ENCODE measurements at regions not wholly inside any gene's neighbourhood (a gene's known extent, or its start where the extent isn't known, plus 50 kb on each side); places are given as distances from the start of the nearest gene placed in this dataset.

- DNase-seq = no peak
These were observed 184.8 kb upstream of the CD180 start for GRCh38 chr5:67381236-67381880.

GRCh38 chr5:67380431-67380830, 183.8 kb upstream of the CD180 start:
- DNase-seq = no peak

- no peak for DNase-seq
These were observed 183.2 kb upstream of the CD180 start for GRCh38 chr5:67379753-67380152.

- DNase-seq = no peak
These were observed 181.7 kb upstream of the CD180 start for GRCh38 chr5:67378256-67378655.

- no peak for DNase-seq
These were observed 181.0 kb upstream of the CD180 start for GRCh38 chr5:67377631-67378030.

- DNase-seq = no peak
These were observed 179.0 kb upstream of the CD180 start for GRCh38 chr5:67375606-67376005.

GRCh38 chr5:67374378-67374777, 177.8 kb upstream of the CD180 start:
- no peak for DNase-seq

GRCh38 chr5:67373518-67373917, 176.9 kb upstream of the CD180 start:
- DNase-seq = no peak

GRCh38 chr5:67372887-67373286, 176.3 kb upstream of the CD180 start:
- DNase-seq = no peak

GRCh38 chr5:67371924-67372323, 175.3 kb upstream of the CD180 start:
- no peak for DNase-seq

- DNase-seq = no peak
These were observed 170.2 kb upstream of the CD180 start for GRCh38 chr5:67366691-67367395.

GRCh38 chr5:67366276-67366675, 169.7 kb upstream of the CD180 start:
- DNase-seq = no peak

GRCh38 chr5:67364381-67364970, 167.9 kb upstream of the CD180 start:
- DNase-seq = no peak

GRCh38 chr5:67363963-67364362, 167.4 kb upstream of the CD180 start:
- DNase-seq = no peak

GRCh38 chr5:67363180-67363709, 166.6 kb upstream of the CD180 start:
- no peak for DNase-seq

GRCh38 chr5:67361932-67362729, 165.5 kb upstream of the CD180 start:
- DNase-seq = no peak

- no peak for DNase-seq
These were observed 163.4 kb upstream of the CD180 start for GRCh38 chr5:67360047-67360446.

GRCh38 chr5:67358186-67358585, 161.6 kb upstream of the CD180 start:
- no peak for DNase-seq

GRCh38 chr5:67355120-67355713, 158.6 kb upstream of the CD180 start:
- DNase-seq = no peak

GRCh38 chr5:67353500-67354450, 157.2 kb upstream of the CD180 start:
- DNase-seq = no peak

- DNase-seq = peak; percentile 24
These were observed 154.1 kb upstream of the CD180 start for GRCh38 chr5:67350618-67351201.
